DND-41 (cell line): ENCODE measurements at regions not wholly inside any gene's neighbourhood (a gene's known extent, or its start where the extent isn't known, plus 50 kb on each side); places are given as distances from the start of the nearest gene placed in this dataset.

Source experiments
- ATAC-seq: fragments of 200-7000 bp; cut with Tn5 transposase; 3 replicates; pipeline ENCODE4 v1.9.1; 2021; ENCODE audit warnings: low read depth; ENCODE audit not compliant: insufficient read depth
- DNase-seq: peaks from one replicate; pipeline ENCODE4 v3.0.0-alpha.2; 2020
- H2AFZ ChIP-seq: 2 replicates; pipeline ENCODE4 v1.6.0; 2012; ENCODE audit warnings: low read depth, low read length
- H3K27ac ChIP-seq: 2 replicates; pipeline ENCODE4 v1.5.1; 2012; ENCODE audit warnings: low read length, inconsistent platforms
- H3K27me3 ChIP-seq: fragments of 200-600 bp; sonication (generic); 2 replicates; pipeline ENCODE4 v1.6.0; 2012; ENCODE audit warnings: low read length, mild to moderate bottlenecking, inconsistent platforms; ENCODE audit not compliant: insufficient read depth, poor library complexity
- H3K36me3 ChIP-seq: 2 replicates; pipeline ENCODE4 v1.5.1; 2012; ENCODE audit warnings: low read length, inconsistent platforms; ENCODE audit not compliant: insufficient read depth
- H3K4me1 ChIP-seq: 2 replicates; pipeline ENCODE4 v1.5.1; 2012; ENCODE audit warnings: mild to moderate bottlenecking, low read length; ENCODE audit not compliant: insufficient read depth
- H3K4me2 ChIP-seq: 2 replicates; pipeline ENCODE4 v1.6.0; 2012; ENCODE audit warnings: mild to moderate bottlenecking, moderate library complexity, low read length, inconsistent platforms; ENCODE audit not compliant: insufficient read depth
- H3K4me3 ChIP-seq, 2 experiments: fragments of 200-600 bp in 1 of 2; shearing (Covaris generic) in 1 of 2; 2 replicates each; pipeline ENCODE4 v1.5.1; 2012 to 2016; ENCODE audit warnings: inconsistent platforms in 2 of 2, low read length in 2 of 2, mild to moderate bottlenecking in 2 of 2, low read depth in 1 of 2, moderate library complexity in 1 of 2
- H3K79me2 ChIP-seq: 2 replicates; pipeline ENCODE4 v1.6.0; 2012; ENCODE audit warnings: low read length, inconsistent platforms; ENCODE audit not compliant: insufficient read depth
- H3K9ac ChIP-seq: 2 replicates; pipeline ENCODE4 v1.6.0; 2012; ENCODE audit warnings: low read depth, mild to moderate bottlenecking, inconsistent platforms, low read length, moderate library complexity
- H3K9me3 ChIP-seq: 2 replicates; pipeline ENCODE4 v1.5.1; 2012; ENCODE audit warnings: low read length, moderate library complexity, mild to moderate bottlenecking, inconsistent platforms; ENCODE audit not compliant: insufficient read depth, severe bottlenecking
- H4K20me1 ChIP-seq: 2 replicates; pipeline ENCODE4 v1.6.0; 2012; ENCODE audit warnings: low read length; ENCODE audit not compliant: insufficient read depth
- EZH2 ChIP-seq: IDR thresholded peaks from 3 replicates; pipeline ENCODE4 v1.6.1; 2012; ENCODE audit warnings: borderline replicate concordance, low read depth, mild to moderate bottlenecking, moderate library complexity, low read length, inconsistent platforms; ENCODE audit not compliant: severe bottlenecking
- TF ChIP-seq, protein P1 (sequence below): IDR thresholded peaks from 2 replicates; pipeline ENCODE4 v1.5.1; 2012; ENCODE audit warnings: borderline replicate concordance, low read length, moderate library complexity, mild to moderate bottlenecking; ENCODE audit not compliant: poor library complexity, severe bottlenecking; ENCODE audit errors: extremely low read depth

DNA sequence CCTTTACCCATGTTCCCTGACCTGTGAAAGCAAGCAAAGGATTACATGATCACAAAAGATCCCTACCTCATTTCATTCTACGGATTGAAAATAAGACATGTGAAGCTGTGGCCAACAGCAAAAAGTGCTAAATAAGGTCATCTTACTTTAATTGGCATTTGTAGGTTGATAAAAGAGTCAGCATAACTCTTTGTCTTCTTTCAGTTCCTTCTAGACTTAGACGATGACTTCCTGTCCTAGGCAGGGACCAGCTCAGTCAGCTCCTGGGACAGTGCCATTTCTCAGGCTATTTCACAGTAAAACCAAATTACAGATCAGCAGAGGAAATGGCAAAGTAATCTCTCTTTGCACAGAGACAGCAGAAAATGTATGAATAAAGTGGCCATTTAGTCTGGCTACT lies 480.7 kb downstream of the RFPL4B start:
- H3K4me2 ChIP-seq, result no peak overlapping the region
- no peaks in the 10 kb centered on the region for H3K4me1 ChIP-seq
- no peaks in the 10 kb centered on the region for H3K79me2 ChIP-seq
- H3K27me3 ChIP-seq, result no peaks in the 10 kb centered on the region
- no peaks in the 10 kb centered on the region for H4K20me1 ChIP-seq
- DNase-seq (no peak), ATAC-seq (no peak)
- H3K36me3 ChIP-seq, result no peaks in the 10 kb centered on the region
- no peak overlapping the region for H2AFZ ChIP-seq
- no peak overlapping the region for H3K4me3 ChIP-seq
- no peaks in the 10 kb centered on the region for H3K9me3 ChIP-seq
- no peak for TF ChIP-seq EZH2
- TF ChIP-seq, protein P1, sequence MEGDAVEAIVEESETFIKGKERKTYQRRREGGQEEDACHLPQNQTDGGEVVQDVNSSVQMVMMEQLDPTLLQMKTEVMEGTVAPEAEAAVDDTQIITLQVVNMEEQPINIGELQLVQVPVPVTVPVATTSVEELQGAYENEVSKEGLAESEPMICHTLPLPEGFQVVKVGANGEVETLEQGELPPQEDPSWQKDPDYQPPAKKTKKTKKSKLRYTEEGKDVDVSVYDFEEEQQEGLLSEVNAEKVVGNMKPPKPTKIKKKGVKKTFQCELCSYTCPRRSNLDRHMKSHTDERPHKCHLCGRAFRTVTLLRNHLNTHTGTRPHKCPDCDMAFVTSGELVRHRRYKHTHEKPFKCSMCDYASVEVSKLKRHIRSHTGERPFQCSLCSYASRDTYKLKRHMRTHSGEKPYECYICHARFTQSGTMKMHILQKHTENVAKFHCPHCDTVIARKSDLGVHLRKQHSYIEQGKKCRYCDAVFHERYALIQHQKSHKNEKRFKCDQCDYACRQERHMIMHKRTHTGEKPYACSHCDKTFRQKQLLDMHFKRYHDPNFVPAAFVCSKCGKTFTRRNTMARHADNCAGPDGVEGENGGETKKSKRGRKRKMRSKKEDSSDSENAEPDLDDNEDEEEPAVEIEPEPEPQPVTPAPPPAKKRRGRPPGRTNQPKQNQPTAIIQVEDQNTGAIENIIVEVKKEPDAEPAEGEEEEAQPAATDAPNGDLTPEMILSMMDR, result no peak
- no peak overlapping the region for H3K9ac ChIP-seq
- H3K27ac ChIP-seq, result no peak overlapping the region

DNA sequence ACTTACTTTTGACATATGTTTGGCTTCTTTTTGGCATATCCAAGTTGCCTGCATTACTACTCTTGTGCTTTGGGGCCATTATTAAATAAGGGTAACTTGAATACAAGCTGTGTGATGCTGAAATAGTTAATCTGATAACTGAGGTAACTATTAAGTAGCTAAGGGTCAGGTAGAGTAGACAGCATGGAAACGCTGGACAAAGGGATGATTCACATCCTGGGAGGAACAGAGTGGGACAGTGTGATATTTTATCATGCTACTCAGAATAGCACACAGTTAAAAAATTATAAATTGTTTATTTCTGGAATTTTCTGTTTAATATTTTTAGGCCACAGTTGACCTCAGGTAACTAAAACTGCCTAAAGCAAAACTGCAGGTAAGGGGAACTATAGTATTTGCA lies 483.9 kb downstream of the RFPL4B start:
- H2AFZ ChIP-seq, result no peak overlapping the region
- no peaks in the 10 kb centered on the region for H3K9me3 ChIP-seq
- H3K79me2 ChIP-seq, result no peaks in the 10 kb centered on the region
- no peak for TF ChIP-seq EZH2
- TF ChIP-seq, protein P1, result no peak
- H3K9ac ChIP-seq, result no peak overlapping the region
- H4K20me1 ChIP-seq, result no peaks in the 10 kb centered on the region
- DNase-seq (no peak), ATAC-seq (no peak)
- H3K27ac ChIP-seq, result no peak overlapping the region
- no peaks in the 10 kb centered on the region for H3K36me3 ChIP-seq
- no peak overlapping the region for H3K4me3 ChIP-seq
- H3K27me3 ChIP-seq, result no peaks in the 10 kb centered on the region
- no peaks in the 10 kb centered on the region for H3K4me1 ChIP-seq
- H3K4me2 ChIP-seq, result no peak overlapping the region

DNA sequence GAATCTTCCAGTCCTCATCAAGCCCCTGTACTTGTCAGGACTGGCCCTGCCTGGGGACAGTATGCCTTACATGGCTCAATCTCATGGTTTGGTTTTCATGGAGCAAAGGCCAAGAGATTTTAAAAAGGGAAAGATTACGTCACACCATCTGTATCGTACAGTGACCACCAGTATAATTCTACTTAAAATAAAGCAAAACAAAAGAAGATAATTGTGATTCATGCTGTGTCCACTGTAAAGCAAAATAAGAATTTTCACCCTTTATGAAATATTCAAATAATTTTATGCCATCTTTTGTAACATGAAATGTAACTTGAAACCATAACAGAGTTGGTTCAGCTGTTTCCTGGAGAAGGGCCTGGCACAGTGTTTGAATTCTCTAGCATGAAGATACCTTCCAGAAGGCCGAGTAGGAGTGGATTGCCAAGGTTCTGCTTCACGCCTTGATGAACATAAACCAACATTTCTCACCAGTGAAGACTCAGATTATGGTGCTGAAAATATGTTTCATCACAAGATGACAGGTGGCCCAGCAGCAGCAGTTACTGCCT lies 486.5 kb downstream of the RFPL4B start:
- ATAC-seq, result no peak
- no peaks in the 10 kb centered on the region for H3K27me3 ChIP-seq
- no peak for DNase-seq
- TF ChIP-seq, protein P1, result no peak
- TF ChIP-seq EZH2, result no peak
- H2AFZ ChIP-seq, result no peak overlapping the region
- no peaks in the 10 kb centered on the region for H3K4me1 ChIP-seq
- no peaks in the 10 kb centered on the region for H3K9me3 ChIP-seq
- no peak overlapping the region for H3K9ac ChIP-seq
- no peak overlapping the region for H3K4me3 ChIP-seq
- no peaks in the 10 kb centered on the region for H3K36me3 ChIP-seq
- H3K27ac ChIP-seq, result no peak overlapping the region
- no peaks in the 10 kb centered on the region for H4K20me1 ChIP-seq
- no peaks in the 10 kb centered on the region for H3K79me2 ChIP-seq
- H3K4me2 ChIP-seq, result no peak overlapping the region

DNA sequence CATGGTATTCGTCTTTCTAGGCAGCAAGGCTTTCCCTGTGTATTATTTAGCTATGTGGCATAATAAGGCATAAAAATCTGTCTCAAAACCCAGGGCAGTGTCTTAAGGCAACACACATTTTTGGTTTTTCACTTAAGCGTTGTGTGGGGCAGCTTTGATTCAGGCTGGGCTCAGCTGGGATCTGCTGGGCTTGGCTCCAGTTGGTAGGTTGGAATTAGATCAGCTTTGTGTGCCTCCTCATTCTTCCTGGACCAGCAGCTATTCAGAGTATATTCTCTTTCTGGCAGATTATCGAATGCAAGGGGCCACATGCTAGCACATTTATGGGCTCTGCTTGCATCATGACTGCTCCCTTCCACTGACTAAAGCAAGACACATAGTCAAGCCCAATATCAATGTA lies 487.9 kb downstream of the RFPL4B start:
- ATAC-seq (no peak), DNase-seq (no peak)
- no peak for TF ChIP-seq EZH2
- TF ChIP-seq, protein P1, result no peak
- Histone ChIP-seq H3K9me3 (no peaks in the 10 kb centered on the region), H3K9ac (no peak overlapping the region), H3K4me1 (no peaks in the 10 kb centered on the region), H3K4me2 (no peak overlapping the region), H3K79me2 (no peaks in the 10 kb centered on the region), H3K36me3 (no peaks in the 10 kb centered on the region), H3K27me3 (no peaks in the 10 kb centered on the region), H3K27ac (no peak overlapping the region), H2AFZ (no peak overlapping the region), H4K20me1 (no peaks in the 10 kb centered on the region), H3K4me3 (no peak overlapping the region)
